ENCODE measurements at regions not wholly inside any gene's neighbourhood (a gene's known extent, or its start where the extent isn't known, plus 50 kb on each side); places are given as distances from the start of the nearest gene placed in this dataset.

GRCh38 chr5:67451640-67452279 lies 255.2 kb upstream of the CD180 start:
- no peak for ATAC-seq

- no peak for ATAC-seq
Measured at GRCh38 chr5:67447732-67448131, 251.1 kb upstream of the CD180 start.

GRCh38 chr5:67437905-67438845 lies 241.6 kb upstream of the CD180 start:
- no peak for ATAC-seq

- ATAC-seq, result no peak
Measured at GRCh38 chr5:67435032-67435431, 238.4 kb upstream of the CD180 start.

DNA sequence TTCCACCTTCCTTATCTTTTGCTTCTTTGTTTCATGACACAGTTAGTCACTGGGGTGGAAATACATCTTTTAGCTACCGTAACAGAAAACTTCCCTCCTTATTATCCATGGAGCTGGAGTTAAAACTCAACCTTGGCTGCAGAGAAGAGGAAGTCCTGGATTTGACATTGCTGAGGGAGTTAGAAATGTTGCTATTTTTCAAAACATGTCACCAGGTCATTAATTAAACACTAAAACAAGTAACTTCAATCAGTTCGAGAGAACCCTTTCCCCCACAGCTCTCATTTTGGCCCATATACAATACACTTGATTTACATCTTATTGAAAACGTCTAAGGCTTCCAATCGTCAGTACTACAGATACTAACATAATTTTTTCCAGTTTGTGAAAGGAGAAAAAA lies 237.9 kb upstream of the CD180 start:
- ATAC-seq, result no peak

GRCh38 chr5:67432606-67433005 lies 236.0 kb upstream of the CD180 start:
- ATAC-seq, result no peak

GRCh38 chr5:67431191-67431590 lies 234.6 kb upstream of the CD180 start:
- no peak for ATAC-seq

- ATAC-seq, result no peak
Measured at GRCh38 chr5:67427850-67428298, 231.3 kb upstream of the CD180 start.

DNA sequence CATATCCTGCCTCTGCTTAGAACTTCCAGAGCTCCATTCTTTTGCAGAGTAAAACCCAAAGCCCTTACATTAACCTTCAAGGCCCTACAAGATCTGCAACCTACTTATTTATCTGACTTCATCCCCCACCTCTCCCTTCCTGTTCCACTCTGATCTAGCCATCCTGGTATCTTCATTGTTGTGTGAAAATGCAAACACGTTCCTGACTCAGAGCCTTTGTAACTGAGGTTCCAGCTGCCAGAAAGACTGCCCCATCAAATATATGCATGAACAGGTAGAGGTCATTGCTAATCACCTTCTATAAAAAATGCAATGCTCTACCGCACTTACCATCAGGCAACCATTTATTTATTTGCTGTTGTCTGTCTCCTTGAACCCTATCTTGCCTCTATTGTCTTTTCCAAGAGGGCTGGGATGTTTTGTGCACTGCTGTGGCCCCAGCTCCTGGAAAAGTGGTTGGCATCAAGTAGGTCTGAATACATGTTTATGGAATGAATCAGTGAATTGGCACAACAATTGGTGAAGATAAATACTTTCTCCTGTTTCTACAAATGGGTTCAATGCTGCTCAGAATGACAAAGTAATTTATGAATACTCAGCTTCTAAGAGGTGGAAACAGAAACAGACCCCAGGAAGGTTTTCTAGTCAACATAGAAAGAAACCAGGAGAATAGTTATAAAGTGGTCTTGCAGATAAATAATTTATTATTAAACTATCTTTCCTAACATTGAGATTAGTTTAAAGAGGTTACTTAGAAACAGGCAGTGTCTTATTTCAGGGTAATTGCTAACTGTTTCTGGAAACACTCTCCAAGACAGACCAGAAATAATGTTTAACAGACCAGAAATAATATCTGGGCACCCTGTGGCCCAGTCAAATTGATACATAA lies 230.6 kb upstream of the CD180 start:
- ATAC-seq, result no peak

DNA sequence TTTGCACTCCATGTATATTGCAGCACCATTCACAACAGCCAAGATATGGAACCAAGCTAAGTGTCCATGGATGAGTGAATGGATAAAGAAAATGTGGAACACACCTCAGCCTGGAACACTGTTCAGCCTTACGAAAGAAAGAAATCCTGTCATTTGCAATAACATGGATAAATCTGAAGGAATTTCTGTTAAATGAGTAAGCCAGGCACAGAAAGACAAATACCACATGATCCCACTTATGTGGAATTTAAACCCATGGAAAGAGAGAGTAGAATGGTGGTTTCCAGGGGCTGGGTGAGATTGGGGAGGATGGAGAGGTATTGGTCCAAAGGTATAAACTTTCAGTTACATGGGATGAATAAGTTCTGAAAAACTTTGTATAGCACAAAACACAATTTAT lies 228.9 kb upstream of the CD180 start:
- no peak for ATAC-seq

- ATAC-seq, result no peak
Measured at GRCh38 chr5:67417839-67418238, 221.2 kb upstream of the CD180 start.

DNA sequence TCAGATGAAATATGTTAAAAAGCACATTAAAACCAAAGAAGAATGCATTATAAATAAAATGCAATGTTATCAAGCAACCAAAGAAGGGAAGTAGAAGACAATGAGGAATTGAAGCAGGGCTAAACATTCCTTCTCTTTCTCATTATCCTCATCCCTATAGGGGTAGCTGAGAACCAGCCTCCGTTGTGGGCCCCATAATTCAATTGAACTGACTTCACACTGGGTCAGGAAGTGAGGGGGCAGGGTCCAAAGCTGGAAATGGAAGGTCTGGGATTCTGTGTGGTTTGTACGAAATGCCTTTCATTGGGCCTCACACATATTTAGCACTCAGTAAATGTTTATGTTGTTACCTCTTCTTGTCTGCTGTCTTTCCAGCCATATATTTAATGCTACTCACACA lies 220.4 kb upstream of the CD180 start:
- no peak for ATAC-seq

DNA sequence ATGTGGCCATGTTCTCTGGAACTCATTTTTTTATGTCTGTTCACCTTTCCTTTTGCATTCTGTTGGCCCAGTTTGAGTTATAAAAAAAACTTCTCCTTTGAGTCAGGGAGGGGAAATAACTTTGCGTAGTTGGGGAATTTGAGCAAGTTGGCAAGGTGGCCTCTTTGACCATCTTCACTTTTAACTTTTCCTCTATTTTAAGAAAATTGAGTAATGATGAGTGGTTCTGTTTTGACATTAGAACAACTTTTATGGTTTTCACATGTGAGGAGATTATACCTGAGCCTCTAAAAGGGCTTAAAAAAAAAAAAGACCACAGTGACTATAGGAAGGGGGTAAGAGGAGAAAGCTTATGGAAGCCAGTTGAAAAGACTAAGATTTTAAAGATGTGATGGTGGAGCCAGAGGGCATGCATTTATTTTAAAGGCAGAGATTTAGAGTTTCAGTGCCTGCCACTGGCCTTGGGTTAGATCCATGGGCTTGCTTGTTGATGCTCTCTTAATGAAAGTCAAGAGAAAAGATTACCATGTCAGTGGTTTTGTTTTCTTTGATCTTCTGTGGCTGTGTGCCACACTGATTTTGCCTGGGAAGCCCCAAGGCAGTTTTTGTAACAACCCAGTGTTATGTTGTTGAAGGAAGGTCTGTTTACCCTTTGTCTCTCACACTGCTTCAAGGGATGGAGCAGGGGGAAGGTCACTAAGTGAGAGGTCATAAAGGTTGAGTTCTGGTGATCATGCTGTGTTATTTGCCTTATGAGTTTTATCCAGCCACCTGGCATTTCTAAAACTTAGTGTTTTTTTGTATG lies 219.7 kb upstream of the CD180 start:
- no peak for ATAC-seq

DNA sequence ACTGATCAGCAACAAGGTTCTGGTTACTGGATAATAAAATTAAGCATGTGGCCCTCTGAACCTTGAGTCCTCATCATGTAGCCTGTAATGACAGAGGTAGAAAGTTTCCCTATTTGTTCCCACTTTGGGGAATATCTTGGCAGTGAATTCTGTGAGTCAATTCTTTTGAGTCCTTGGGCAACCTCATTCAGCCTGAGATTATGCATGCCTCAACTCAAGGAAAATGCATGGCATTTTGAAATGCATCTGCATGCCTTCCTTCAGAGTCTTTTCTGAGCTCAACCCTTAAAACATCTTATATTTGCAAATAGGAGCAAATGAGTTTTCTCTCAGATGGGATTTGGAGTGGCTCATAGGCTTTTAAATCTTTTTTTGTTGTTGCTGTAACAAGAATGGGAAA lies 218.1 kb upstream of the CD180 start:
- ATAC-seq, result no peak

DNA sequence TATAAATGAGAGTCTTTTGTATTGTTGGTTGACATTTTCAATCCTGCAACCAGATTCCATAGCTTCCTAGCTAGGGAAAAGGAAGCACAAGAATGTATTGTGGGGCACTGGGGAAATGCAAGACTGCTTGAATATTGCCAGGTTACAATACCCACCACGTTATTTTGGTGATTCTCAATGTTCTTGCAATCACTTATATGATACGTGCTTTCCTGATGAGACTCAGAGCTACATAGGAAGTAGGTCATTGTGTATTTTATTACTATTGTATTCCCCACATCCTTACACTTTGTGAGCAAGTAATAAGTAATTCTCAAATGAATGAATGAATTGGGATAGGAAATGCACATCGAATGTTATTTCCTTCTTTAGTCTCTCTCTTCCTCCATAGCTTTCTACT lies 217.1 kb upstream of the CD180 start:
- no peak for ATAC-seq

DNA sequence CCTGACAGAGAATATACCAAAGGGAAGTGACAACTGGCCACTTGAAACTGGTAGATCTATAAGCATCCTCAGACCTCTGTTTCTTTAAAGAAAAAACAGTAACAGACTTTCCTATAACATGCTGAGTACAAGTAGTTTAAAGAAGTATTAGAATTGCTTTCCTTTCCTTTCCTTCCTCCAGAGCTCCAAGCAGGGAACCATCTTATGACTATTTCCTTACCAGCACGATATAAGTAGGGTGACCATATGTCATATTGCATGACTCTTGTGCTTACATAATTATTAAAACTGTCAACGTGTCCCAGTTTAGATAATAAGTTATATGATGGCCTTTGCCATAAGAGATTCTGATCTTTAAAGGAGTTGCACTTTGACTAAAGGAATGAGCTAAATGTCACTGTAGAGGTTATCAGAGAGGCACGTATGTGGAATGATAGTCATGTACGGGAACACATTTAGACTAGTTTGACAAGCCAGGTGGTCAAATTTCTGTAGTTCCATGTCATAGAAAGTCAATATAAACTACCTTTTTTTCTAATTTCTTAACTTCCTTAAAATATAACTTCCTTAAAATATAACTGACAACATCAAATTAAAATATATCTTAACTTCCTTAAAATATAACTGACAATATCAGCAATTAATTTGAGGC lies 212.7 kb upstream of the CD180 start:
- no peak for ATAC-seq

GRCh38 chr5:67407979-67408378 lies 211.4 kb upstream of the CD180 start:
- ATAC-seq, result no peak

- ATAC-seq, result no peak
Measured at GRCh38 chr5:67405755-67406154, 209.2 kb upstream of the CD180 start.

DNA sequence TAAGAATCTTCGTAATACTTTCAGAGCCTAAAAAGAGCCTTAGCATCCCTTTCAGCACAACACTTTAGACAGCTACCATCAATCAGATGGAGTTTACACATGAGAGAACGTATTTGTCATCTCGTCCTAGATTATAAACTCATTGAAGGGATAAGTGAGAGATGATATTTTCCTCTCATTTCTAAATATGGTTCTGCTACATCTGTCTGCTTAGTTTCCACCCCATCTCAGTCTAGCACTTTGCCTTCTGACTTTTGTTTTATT lies 208.4 kb upstream of the CD180 start:
- no peak for ATAC-seq

- ATAC-seq, result no peak
Measured at GRCh38 chr5:67404256-67405100, 207.9 kb upstream of the CD180 start.

DNA sequence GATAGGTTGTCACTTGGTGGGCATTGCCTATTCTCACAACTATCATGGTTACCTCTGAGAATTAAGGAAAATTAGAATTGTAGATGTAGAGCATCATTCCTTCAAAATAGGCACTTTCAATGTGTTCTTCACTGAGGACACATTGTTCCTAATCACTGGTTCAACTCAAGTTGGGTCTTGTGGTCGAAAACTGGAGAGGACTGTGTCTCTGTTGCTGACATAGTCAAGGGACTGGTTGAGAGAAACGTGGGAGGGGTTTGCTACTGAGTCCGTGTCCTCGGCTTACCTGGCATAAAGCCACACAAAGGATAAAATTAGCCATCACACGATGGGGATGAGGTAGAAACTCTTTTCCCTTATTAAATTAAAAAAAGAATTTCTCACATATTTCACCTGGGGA lies 205.9 kb upstream of the CD180 start:
- ATAC-seq, result no peak
